ENCODE measurements at regions not wholly inside any gene's neighbourhood (a gene's known extent, or its start where the extent isn't known, plus 50 kb on each side); places are given as distances from the start of the nearest gene placed in this dataset.
"Not testable (repeated sequence)": the region's sequence is repeated elsewhere in the genome, so short reads cannot be mapped to it uniquely, and the experiment has no call there.

- TF ChIP-seq ZNF792 (CRISPR knock-in tag; IDR thresholded peaks at IDR 0.05); MED13 (CRISPR knock-in tag; IDR thresholded peaks at IDR 0.05); ZNF446 (CRISPR knock-in tag; IDR thresholded peaks at IDR 0.05); IRF2 (CRISPR knock-in tag; IDR thresholded peaks at IDR 0.05); EP300 (IDR thresholded peaks at IDR 0.05; ENCODE audit: low read depth in 2 of 2, low read length in 2 of 2); EP300 (CRISPR knock-in tag; IDR thresholded peaks at IDR 0.05; ENCODE audit: borderline replicate concordance); CTCF (CRISPR knock-in tag; IDR thresholded peaks at IDR 0.05); HDAC2 (CRISPR knock-in tag; IDR thresholded peaks at IDR 0.05); ZSCAN30 (CRISPR knock-in tag; IDR thresholded peaks at IDR 0.05); KAT2B (IDR thresholded peaks at IDR 0.05; ENCODE audit: borderline replicate concordance, low read depth, low read length); SP2 (CRISPR knock-in tag; IDR thresholded peaks at IDR 0.05); HNRNPUL1 (IDR thresholded peaks at IDR 0.05; ENCODE audit: low read depth, low read length): not testable (repeated sequence)
- TF ChIP-seq, protein P1, sequence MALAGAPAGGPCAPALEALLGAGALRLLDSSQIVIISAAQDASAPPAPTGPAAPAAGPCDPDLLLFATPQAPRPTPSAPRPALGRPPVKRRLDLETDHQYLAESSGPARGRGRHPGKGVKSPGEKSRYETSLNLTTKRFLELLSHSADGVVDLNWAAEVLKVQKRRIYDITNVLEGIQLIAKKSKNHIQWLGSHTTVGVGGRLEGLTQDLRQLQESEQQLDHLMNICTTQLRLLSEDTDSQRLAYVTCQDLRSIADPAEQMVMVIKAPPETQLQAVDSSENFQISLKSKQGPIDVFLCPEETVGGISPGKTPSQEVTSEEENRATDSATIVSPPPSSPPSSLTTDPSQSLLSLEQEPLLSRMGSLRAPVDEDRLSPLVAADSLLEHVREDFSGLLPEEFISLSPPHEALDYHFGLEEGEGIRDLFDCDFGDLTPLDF (CRISPR knock-in tag; IDR thresholded peaks at IDR 0.05): not testable (repeated sequence)
Observed at GRCh38 chr2:225743996-225744395, 344.5 kb downstream of the NYAP2 start.
